SU-DHL-6 (cell line): ENCODE measurements at regions not wholly inside any gene's neighbourhood (a gene's known extent, or its start where the extent isn't known, plus 50 kb on each side); places are given as distances from the start of the nearest gene placed in this dataset.

Experiments used
- H2AFZ ChIP-seq: fragments of 200-600 bp; sonication (generic); 2 replicates; pipeline ENCODE4 v1.6.1; 2014; ENCODE audit warnings: low read depth, mild to moderate bottlenecking, moderate library complexity, mixed read lengths, antibody characterized with exemption, low read length; ENCODE audit not compliant: severe bottlenecking
- H3F3A ChIP-seq: fragments of 200-600 bp; shearing (Covaris generic); 2 replicates; pipeline ENCODE4 v1.6.0; 2016; ENCODE audit warnings: antibody characterized with exemption, mild to moderate bottlenecking; ENCODE audit not compliant: insufficient read depth
- H3K27ac ChIP-seq: fragments of 200-600 bp; sonication (generic); 2 replicates; pipeline ENCODE4 v1.5.1; 2016; ENCODE audit warnings: low read depth, mild to moderate bottlenecking, low read length, moderate library complexity, mixed read lengths
- H3K27me3 ChIP-seq: fragments of 200-600 bp; sonication (generic), shearing (Covaris generic); 2 replicates; pipeline ENCODE4 v1.6.0; 2014; ENCODE audit warnings: mild to moderate bottlenecking, low read length
- H3K36me3 ChIP-seq: fragments of 200-600 bp; sonication (generic); 2 replicates; pipeline ENCODE4 v1.6.1; 2014; ENCODE audit warnings: mild to moderate bottlenecking, low read length, mixed read lengths
- H3K4me2 ChIP-seq: fragments of 300-600, 200-600 bp; shearing (Covaris generic), sonication (generic); 2 replicates; pipeline ENCODE4 v1.6.0; 2014; ENCODE audit warnings: low read length, low read depth, mild to moderate bottlenecking; ENCODE audit not compliant: poor library complexity, severe bottlenecking
- H3K4me3 ChIP-seq: fragments of 200-600 bp; sonication (generic); 2 replicates; pipeline ENCODE4 v1.5.1; 2014; ENCODE audit warnings: antibody characterized with exemption, low read length, mild to moderate bottlenecking, mixed read lengths; ENCODE audit not compliant: insufficient read depth, poor library complexity, severe bottlenecking
- H3K79me2 ChIP-seq: fragments of 200-600 bp; sonication (generic); 2 replicates; pipeline ENCODE4 v1.6.1; 2014; ENCODE audit warnings: mild to moderate bottlenecking, low read length, moderate library complexity; ENCODE audit not compliant: insufficient read depth
- H3K9ac ChIP-seq: fragments of 200-600 bp; sonication (generic); 2 replicates; pipeline ENCODE4 v1.7.0; 2014; ENCODE audit warnings: mild to moderate bottlenecking, low read length
- H3K9me2 ChIP-seq: fragments of 200-600 bp; sonication (generic); replicated peaks from 2 replicates; pipeline ENCODE4 v1.6.1; 2014; ENCODE audit warnings: low read length; ENCODE audit not compliant: insufficient read depth
- H3K9me3 ChIP-seq: fragments of 200-600 bp; sonication (generic); 2 replicates; pipeline ENCODE4 v1.6.1; 2014; ENCODE audit warnings: low read length, mixed read lengths; ENCODE audit not compliant: insufficient read depth
- H4K20me1 ChIP-seq: fragments of 200-600 bp; sonication (generic); 2 replicates; pipeline ENCODE4 v1.6.1; 2014; ENCODE audit warnings: low read depth, mild to moderate bottlenecking, antibody characterized with exemption, low read length, moderate library complexity, mixed read lengths
- CTCF ChIP-seq: fragments of 200-600 bp; sonication (generic); IDR thresholded peaks from one replicate; pipeline ENCODE4 v1.5.1; 2017; ENCODE audit warnings: antibody characterized with exemption, mild to moderate bottlenecking, low read length, moderate library complexity; ENCODE audit not compliant: insufficient read depth, poor library complexity, severe bottlenecking
- EZH2phosphoT487 ChIP-seq: fragments of 200-600 bp; sonication (generic), shearing (Covaris generic); conservative IDR thresholded peaks from 2 replicates; pipeline ENCODE4 v1.6.1; 2018; ENCODE audit warnings: mild to moderate bottlenecking, antibody characterized with exemption, low read length, moderate library complexity, mixed read lengths

- Histone ChIP-seq H3K27ac (no peak overlapping the region), H3K9ac (no peak overlapping the region), H4K20me1 (no peaks in the 10 kb centered on the region), H3F3A (no peaks in the 10 kb centered on the region), H3K27me3 (no peaks in the 10 kb centered on the region), H3K4me3 (no peak overlapping the region), H3K4me2 (no peak overlapping the region), H3K9me3 (peaks cover 6% of the 10 kb centered on the region; the same call in 1 of the 2 replicates), H3K9me2 (no peaks in the 10 kb centered on the region), H2AFZ (no peak overlapping the region), H3K36me3 (no peaks in the 10 kb centered on the region), H3K79me2 (no peaks in the 10 kb centered on the region)
- no peak for TF ChIP-seq EZH2phosphoT487
- TF ChIP-seq CTCF = no peak
Observed at GRCh38 chr1:189405419-189405818, 1072.2 kb downstream of the BRINP3 start.

- no peak for TF ChIP-seq CTCF
- TF ChIP-seq EZH2phosphoT487 = no peak
- H3F3A ChIP-seq = no peaks in the 10 kb centered on the region
Observed at GRCh38 chr1:189409774-189410173, 1067.9 kb downstream of the BRINP3 start.

GRCh38 chr1:189424746-189425331, 1052.8 kb downstream of the BRINP3 start:
- Histone ChIP-seq H3K79me2 (no peaks in the 10 kb centered on the region), H3K36me3 (no peaks in the 10 kb centered on the region), H2AFZ (peak overlapping the region; percentile 51), H3K27ac (no peak overlapping the region), H4K20me1 (no peaks in the 10 kb centered on the region), H3K4me2 (no peak overlapping the region), H3K27me3 (no peaks in the 10 kb centered on the region), H3K9me3 (no peaks in the 10 kb centered on the region), H3K9ac (no peak overlapping the region), H3K9me2 (no peaks in the 10 kb centered on the region), H3F3A (no peaks in the 10 kb centered on the region), H3K4me3 (no peak overlapping the region)
- TF ChIP-seq EZH2phosphoT487 = no peak
- no peak for TF ChIP-seq CTCF

More at GRCh38 chr1:189409774-189410173, 1067.9 kb downstream of the BRINP3 start:
- Histone ChIP-seq H3K36me3 (no peaks in the 10 kb centered on the region), H3K4me3 (no peak overlapping the region), H3K4me2 (no peak overlapping the region), H3K27me3 (no peaks in the 10 kb centered on the region), H3K79me2 (no peaks in the 10 kb centered on the region), H2AFZ (peak overlapping the region; percentile 85), H4K20me1 (no peaks in the 10 kb centered on the region), H3K9me3 (peaks cover 2% of the 10 kb centered on the region; the same call in 1 of the 2 replicates), H3K9ac (no peak overlapping the region), H3K9me2 (no peaks in the 10 kb centered on the region), H3K27ac (no peak overlapping the region)
